ENCODE measurements at regions not wholly inside any gene's neighbourhood (a gene's known extent, or its start where the extent isn't known, plus 50 kb on each side); places are given as distances from the start of the nearest gene placed in this dataset.

GRCh38 chr1:62988867-62989266 lies 204.9 kb downstream of the ATG4C start:
- Mint-ChIP-seq H3K27me3 (ENCODE audit: insufficient read depth, low read depth, poor library complexity) (peaks cover 6% of the 10 kb centered on the region), H3K36me3 (ENCODE audit: low read depth) (no peaks in the 10 kb centered on the region), H3K27ac (no peak overlapping the region), H3K4me3 (no peak overlapping the region), H3K9me3 (no peaks in the 10 kb centered on the region), H3K4me1 (peaks cover 9% of the 10 kb centered on the region; the same call in 2 of the 3 replicates)
- H2AFZ ChIP-seq, result no peak overlapping the region
- ATAC-seq (no peak), DNase-seq (ENCODE audit: low spot score) (no peak)
- no peaks in the 10 kb centered on the region for H3K79me2 ChIP-seq (replicated peaks; ENCODE audit: insufficient read depth)
- H3K36me3 ChIP-seq (ENCODE audit: insufficient read depth), result no peaks in the 10 kb centered on the region
- H3K4me2 ChIP-seq, result no peak overlapping the region
- H3K4me3 ChIP-seq, result no peak overlapping the region
- H3F3A ChIP-seq (replicated peaks; ENCODE audit: low read depth), result no peaks in the 10 kb centered on the region
- no peaks in the 10 kb centered on the region for H3K27me3 ChIP-seq (ENCODE audit: insufficient read depth)
- TF ChIP-seq POLR2AphosphoS5 (IDR thresholded peaks at IDR 0.05; ENCODE audit: low read depth) (no peak), ETS1 (IDR thresholded peaks at IDR 0.05) (no peak), NANOG (IDR thresholded peaks at IDR 0.05; ENCODE audit: borderline replicate concordance) (no peak), ZNF462 (CRISPR knock-in tag; IDR thresholded peaks at IDR 0.05) (no peak), JUNB (IDR thresholded peaks at IDR 0.05; ENCODE audit: unreplicated experiment) (no peak), STAT1 (IDR thresholded peaks at IDR 0.05; ENCODE audit: unreplicated experiment) (no peak), ZNF114 (CRISPR knock-in tag; IDR thresholded peaks at IDR 0.05) (no peak), REST (IDR thresholded peaks at IDR 0.05; ENCODE audit: unreplicated experiment) (no peak), EZH2phosphoT487 (IDR thresholded peaks at IDR 0.05; ENCODE audit: unreplicated experiment) (no peak)
- no peaks in the 10 kb centered on the region for H4K20me1 ChIP-seq (replicated peaks; ENCODE audit: insufficient read depth)
- no peak overlapping the region for H3K27ac ChIP-seq (ENCODE audit: low read depth)
- H3K4me1 ChIP-seq (ENCODE audit: insufficient read depth), result no peaks in the 10 kb centered on the region
- H3K9me2 ChIP-seq (ENCODE audit: insufficient read depth), result peaks cover 13% of the 10 kb centered on the region; the same call in 1 of the 2 replicates
